GM21447 (cell line): ENCODE measurements at regions not wholly inside any gene's neighbourhood (a gene's known extent, or its start where the extent isn't known, plus 50 kb on each side); places are given as distances from the start of the nearest gene placed in this dataset.
"Not testable (repeated sequence)": the region's sequence is repeated elsewhere in the genome, so short reads cannot be mapped to it uniquely, and the experiment has no call there.

Source experiments
- ATAC-seq: cut with Tn5 transposase; IDR thresholded peaks from one replicate; pipeline ENCODE4 v1.9.1; 2021; ENCODE audit not compliant: unreplicated experiment

DNA sequence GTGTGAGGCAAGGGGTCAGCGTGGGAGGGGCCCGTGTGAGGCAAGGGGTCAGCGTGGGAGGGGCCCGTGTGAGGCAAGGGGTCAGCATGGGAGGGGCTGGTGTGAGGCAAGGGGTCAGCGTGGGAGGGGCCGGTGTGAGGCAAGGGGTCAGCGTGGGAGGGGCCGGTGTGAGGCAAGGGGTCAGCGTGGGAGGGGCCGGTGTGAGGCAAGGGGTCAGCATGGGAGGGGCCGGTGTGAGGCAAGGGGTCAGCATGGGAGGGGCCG lies 119.2 kb downstream of the SEPTIN14 start:
- not testable (repeated sequence) for ATAC-seq

DNA sequence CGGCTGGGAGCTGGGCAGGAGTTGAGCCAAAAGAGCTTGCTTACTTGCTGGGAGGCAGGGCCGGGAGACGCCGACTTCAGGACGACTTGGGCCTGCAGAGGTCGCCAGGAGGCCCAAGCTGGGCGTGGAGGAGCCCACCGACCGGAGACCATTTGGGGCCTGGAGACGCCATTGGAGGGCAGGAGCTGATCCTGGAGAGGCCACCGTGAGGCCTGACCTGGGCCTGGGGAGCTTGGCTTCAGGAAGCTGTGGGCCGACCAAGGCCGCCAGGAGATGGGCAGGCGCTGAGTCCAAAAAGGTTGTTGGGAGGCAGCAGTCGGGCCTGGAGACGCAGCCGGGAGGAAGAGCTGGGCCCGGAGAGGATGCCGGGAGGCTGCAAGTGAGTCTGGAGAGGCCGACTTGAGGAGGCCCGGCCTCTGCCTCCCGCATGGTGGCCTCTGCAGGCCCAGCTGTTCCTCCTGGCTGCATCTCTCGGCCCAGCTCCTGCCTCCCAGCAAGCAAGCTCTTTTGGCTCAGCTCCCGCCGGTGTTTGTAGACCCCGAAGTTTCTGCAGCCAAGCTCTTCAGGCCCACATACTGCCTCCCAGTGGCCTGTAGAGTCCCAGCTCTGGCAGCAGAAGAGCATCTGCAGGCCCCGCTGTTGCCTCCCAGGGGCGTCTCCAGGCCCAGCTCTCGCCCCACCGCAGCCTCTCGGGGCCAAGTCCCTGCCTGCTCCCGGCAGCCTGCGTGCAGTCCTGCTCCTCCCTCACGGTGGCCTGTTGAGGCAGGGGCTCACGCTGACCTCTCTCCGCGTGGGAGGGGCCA lies 119.7 kb downstream of the SEPTIN14 start:
- not testable (repeated sequence) for ATAC-seq

- not testable (repeated sequence) for ATAC-seq
Measured at GRCh38 chr7:55741721-55742631, 120.6 kb downstream of the SEPTIN14 start.

DNA sequence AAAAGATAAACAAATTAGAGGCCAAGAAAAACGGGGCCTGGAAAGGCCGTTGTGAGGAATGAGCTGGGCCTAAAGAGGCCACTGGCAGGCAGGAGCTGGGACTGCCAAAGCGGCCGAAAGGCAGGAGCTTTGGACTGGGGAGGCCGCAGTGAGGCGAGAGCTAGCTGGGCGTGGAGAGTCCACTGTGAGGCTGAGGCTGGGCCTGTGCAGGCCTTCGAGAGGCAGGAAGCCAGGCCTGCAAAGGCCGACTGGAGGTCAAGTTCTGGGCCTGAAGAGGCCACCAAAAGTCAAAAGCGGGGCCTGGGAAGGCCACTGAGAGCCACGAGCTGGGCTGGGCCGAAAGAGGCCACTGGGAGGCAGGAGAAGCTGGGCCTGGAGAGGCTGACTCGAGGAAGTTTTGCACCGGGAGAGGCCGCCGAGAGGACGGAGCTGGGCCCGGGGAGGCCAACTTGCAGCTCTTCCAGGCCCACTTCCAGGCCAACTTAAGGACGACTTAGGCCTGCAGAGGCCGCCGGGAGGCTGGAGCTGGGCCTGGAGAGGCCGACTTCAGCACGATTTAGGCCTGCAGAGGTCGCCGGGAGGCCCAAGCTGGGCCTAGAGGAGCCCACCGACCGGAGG lies 121.8 kb downstream of the SEPTIN14 start:
- ATAC-seq, result not testable (repeated sequence)

DNA sequence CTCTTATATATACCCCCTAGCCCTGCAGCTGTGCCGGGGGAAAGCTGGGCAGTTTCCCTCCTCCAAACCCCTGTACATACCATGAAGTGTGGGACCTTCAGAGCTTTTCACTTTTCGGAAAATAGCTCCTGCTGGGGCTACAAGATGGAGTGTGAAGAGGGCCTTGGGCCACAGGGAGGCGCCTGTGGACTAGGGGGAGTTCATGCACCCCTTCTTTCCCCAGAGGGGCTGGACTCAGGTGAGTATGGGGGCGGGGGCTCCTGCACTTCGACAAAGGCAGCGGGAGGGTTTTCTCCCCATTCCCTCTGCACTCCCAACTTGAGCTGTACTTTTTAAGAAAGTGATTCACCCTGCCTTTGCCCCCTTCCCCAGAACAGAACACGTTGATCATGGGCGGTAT lies 122.5 kb downstream of the SEPTIN14 start:
- not testable (repeated sequence) for ATAC-seq

DNA sequence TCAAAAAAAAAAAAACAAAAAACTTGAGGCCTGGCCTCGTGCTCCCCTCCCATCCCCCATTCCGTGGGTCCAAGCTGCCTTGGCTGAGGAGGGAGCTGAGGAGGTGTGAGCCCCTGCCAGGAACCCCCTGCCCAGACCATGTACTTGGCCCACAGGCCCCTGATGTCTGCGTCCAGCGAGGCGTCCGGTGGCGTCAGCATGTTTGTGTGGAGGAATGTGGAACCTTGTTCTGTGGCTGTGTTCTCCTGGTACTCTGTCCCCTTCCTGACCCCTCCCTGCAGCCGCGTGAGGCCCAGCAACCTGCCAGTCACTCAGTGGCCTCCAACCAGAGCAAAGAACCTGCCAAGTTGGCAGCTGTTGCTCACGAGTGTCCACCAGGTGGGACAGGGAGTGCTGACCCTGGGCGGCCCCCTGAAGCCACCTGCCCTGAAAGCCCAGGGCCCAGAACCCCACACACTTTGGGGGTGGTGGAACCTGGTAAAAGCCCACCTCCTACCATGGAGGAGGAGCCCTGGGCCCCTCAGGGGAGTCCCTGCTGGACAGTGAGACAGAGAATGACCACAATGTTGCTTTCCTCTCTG lies 125.8 kb downstream of the SEPTIN14 start:
- not testable (repeated sequence) for ATAC-seq

DNA sequence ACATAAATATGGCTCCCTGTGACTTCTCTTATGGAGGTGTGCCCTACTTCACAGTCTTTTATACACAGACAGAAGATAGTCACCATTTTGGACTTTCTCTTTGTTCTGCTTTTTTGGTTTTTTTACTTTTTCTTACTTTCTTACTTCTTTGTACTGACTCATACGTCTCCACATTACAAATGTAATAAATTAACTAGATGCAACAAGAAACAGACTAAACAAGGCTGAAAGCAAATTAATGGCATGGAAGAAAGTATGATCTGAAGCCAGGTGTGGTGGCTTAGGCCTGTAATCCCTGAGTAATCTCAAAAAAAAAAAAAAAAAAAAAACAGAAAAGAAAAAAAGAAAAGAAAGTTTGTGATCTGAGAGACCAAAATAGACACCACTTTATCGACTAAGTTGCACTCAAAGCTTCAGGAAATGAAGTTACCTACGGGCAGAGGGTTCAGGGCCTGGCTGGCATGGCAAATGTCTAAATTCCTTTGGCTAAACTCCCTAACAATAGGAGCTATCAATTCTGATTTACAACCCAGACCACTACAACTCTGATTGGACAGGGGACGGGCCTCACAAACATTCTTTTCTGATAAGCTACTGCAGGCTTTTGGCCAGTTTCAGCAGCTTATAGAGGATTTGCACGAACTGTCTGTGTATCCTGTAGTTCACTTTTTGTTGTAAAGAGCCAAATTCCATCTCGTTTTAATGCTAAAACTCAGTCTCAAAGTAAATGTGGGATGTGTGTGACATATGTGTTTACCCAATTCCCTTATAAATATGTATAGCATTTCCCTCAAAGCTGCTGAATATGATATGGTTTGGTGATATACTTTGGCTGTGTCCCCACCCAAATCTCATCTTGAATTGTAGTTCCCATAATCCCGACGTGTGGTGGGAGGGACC lies 129.1 kb downstream of the SEPTIN14 start:
- ATAC-seq, result no peak

GRCh38 chr7:55731931-55732330 lies 130.6 kb downstream of the SEPTIN14 start:
- no peak for ATAC-seq

DNA sequence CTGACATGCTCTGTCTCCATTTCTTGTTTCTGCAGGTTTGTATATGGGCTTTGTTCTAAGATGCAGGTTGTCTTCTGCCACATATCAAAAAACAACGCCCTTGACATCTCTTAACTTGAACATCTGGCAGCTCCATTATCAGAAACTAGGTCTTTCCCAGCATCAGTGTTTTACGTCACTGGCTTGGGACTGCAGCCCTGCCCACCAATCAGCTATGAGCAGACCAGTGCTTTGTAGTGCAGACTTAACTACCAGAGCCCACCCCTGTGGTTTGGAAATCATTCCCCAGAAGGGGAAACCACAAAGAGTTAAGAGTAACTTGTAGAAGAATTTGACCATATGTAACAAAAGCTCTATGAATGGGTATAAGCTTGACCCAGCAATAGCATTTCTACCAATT lies 132.4 kb downstream of the SEPTIN14 start:
- no peak for ATAC-seq

GRCh38 chr7:55723621-55723941 lies 139.0 kb downstream of the SEPTIN14 start:
- ATAC-seq, result no peak

- peak; percentile 99 for ATAC-seq
Measured at GRCh38 chr7:55722874-55723620, 139.5 kb downstream of the SEPTIN14 start.

GRCh38 chr7:55721004-55721403 lies 141.5 kb downstream of the SEPTIN14 start:
- ATAC-seq, result not testable (repeated sequence)

DNA sequence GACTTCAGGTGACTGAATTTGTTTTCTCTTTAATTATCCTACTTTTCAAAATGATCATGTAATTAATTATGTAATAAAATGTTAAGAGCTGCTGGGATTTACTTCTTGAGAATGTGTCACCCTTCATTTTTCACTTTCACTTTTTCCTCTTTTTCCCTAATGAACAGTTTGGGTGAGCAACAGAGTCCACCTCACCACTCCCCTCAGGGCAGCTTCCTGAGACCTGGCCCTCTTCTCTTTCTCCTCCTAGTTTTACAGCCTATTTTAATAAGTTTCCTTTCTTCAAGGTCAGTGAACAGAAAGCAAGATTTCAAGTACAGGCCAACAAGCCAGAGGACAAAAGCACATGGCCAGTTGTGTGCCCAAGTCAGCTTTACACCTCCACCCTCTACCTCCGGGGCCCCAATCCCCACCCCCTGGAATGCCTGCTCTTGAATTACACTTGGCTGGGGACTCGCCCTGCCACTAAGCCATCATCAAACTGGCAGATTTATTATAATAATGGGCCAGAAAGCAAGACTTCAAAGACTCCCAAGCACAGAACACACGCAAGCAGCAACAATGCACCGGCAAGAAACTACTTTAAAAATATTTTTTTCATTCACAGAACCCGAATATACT lies 143.1 kb upstream of the VOPP1 start:
- not testable (repeated sequence) for ATAC-seq

DNA sequence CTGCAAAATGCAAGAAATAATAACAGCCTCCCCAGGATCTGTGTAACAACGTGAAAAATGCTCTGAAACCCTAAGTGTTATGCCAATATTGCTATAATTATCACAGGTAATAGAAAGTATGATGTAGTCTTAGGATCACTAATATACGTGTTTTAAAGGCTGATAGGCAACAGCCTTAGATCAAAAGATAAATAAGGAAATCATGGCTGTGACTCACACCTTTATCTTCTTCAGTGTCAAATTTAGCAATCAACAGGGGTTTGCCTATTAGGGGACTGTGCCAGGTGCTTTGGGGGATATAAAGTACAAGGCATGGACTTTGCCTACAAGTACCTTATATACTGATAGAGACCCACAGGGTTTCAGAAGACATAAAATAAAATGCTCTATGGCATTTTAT lies 142.1 kb upstream of the VOPP1 start:
- not testable (repeated sequence) for ATAC-seq

DNA sequence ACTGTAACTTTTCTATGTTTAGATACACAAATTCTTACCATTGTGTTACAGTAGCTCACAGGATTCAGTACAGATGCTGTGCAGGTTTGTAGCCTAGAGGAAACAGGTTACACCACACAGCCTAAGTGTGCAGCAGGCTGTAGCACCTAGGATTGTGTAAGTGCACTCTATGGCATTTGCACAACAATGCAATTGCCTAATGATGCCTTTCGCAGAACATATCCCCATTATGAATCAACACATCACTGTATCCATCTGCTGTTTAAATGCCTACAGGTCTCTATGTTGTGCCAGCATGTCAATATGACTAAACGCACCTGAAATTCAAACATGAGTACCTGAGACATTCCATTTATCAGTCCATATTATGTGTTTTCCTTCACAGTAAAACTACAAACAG lies 138.0 kb upstream of the VOPP1 start:
- not testable (repeated sequence) for ATAC-seq

- ATAC-seq, result not testable (repeated sequence)
Measured at GRCh38 chr7:55708028-55708427, 135.7 kb upstream of the VOPP1 start.

DNA sequence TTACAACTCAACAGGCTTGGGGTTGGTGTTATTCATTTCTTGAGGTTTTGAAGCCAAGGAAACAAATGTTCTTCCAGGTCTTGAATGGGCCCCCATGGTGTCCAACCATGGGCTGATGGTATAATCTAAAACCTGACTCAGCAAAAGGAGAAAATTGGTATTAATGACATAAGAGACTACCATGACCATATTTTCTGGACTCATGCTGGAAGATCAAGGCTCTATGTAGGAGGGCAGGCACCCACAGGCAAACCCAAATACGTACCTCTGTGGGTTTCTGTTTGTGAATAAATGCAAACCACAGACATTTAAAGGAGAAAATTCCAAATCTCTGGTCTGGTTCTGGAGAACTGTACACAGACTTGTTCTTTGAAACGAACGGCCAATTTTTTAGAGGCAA lies 135.1 kb upstream of the VOPP1 start:
- not testable (repeated sequence) for ATAC-seq

- ATAC-seq, result not testable (repeated sequence)
Measured at GRCh38 chr7:55706451-55707195, 134.3 kb upstream of the VOPP1 start.
